MCF 10A (cell line): ENCODE measurements at regions not wholly inside any gene's neighbourhood (a gene's known extent, or its start where the extent isn't known, plus 50 kb on each side); places are given as distances from the start of the nearest gene placed in this dataset.
"Not testable (repeated sequence)": the region's sequence is repeated elsewhere in the genome, so short reads cannot be mapped to it uniquely, and the experiment has no call there.

ENCODE experiments used
- BruUV-seq: library from RNA; stranded (reverse); fragments of 400-500 nt; replicated peaks from 2 replicates; lab custom pipeline; 2021; lab: Mats Ljungman, UMichigan
- CTCF ChIA-PET: fragments of 300-600 bp; sonication (Branson Sonifier 250); formaldehyde crosslinking; extraction: SDS; loops from one replicate; lab custom pipeline; 2021; ENCODE audit warnings: antibody characterized with exemption, inconsistent platforms; lab: Yijun Ruan, JAX
- POLR2A ChIA-PET: fragments of 300-600, 350-650 bp; sonication (Branson Sonifier 250); formaldehyde crosslinking; extraction: SDS; loops from one replicate; lab custom pipeline; 2020; ENCODE audit warnings: antibody characterized with exemption, inconsistent platforms; lab: Yijun Ruan, JAX
- DNase-seq: peaks from one replicate; pipeline ENCODE4 v3.0.0-alpha.2; 2018; ENCODE audit not compliant: unreplicated experiment
- H3K27ac Mint-ChIP-seq: one replicate; pipeline ENCODE4 v1.8.0; 2022; ENCODE audit warnings: mild to moderate bottlenecking, low read depth, mixed read lengths; ENCODE audit not compliant: unreplicated experiment
- H3K27me3 Mint-ChIP-seq: one replicate; pipeline ENCODE4 v1.8.0; 2022; ENCODE audit warnings: mixed read lengths; ENCODE audit not compliant: insufficient read depth, unreplicated experiment
- H3K36me3 Mint-ChIP-seq: one replicate; pipeline ENCODE4 v1.8.0; 2022; ENCODE audit warnings: mild to moderate bottlenecking, moderate library complexity, mixed read lengths; ENCODE audit not compliant: insufficient read depth, unreplicated experiment
- H3K4me1 Mint-ChIP-seq: one replicate; pipeline ENCODE4 v1.8.0; 2022; ENCODE audit warnings: mixed read lengths; ENCODE audit not compliant: insufficient read depth, unreplicated experiment
- H3K4me3 Mint-ChIP-seq: one replicate; pipeline ENCODE4 v1.8.0; 2022; ENCODE audit warnings: mild to moderate bottlenecking, moderate library complexity, mixed read lengths; ENCODE audit not compliant: unreplicated experiment
- H3K9me3 Mint-ChIP-seq: one replicate; pipeline ENCODE4 v1.8.0; 2022; ENCODE audit warnings: mixed read lengths; ENCODE audit not compliant: unreplicated experiment
- intact Hi-C: fragments of 100-400 bp; cut with micrococcal nuclease; formaldehyde crosslinking; loops from 2 replicates; pipeline ENCODE4 v1.14.1; 2022
- TF ChIP-seq, protein P1 (sequence below): fragments of 200-600 bp; IDR thresholded peaks from one replicate; pipeline ENCODE4 v1.8.0; 2022; ENCODE audit warnings: antibody characterized with exemption, mild to moderate bottlenecking; ENCODE audit not compliant: unreplicated experiment

DNA sequence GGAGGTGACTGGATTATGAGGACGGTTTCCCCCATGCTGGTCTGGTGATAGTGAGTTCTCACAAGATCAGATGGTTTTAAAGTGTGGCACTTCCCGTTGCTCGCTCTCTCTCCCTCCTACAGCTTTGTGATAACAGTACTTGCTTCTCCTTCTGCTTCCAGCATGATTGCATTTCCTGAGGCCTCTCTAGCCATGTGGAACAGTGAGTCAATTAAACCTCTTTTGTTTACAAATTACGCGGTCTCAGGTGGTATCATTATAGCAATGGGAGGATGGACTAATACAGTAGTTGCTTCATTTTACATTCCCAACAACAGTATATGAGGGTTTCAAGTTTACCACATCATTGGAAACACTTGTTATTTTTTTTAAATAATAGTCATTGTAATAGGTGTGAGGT, 937.3 kb upstream of the ARRDC3 start:
- BruUV-seq: no TSS peak
- Mint-ChIP-seq H3K4me3 (no peak overlapping the region), H3K27ac (peak overlapping the region; percentile 24), H3K4me1 (no peaks in the 10 kb centered on the region), H3K36me3 (no peaks in the 10 kb centered on the region), H3K27me3 (no peaks in the 10 kb centered on the region), H3K9me3 (peaks cover 12% of the 10 kb centered on the region)
- CTCF ChIA-PET: no interaction called here
- intact Hi-C loops: no loop called here
- POLR2A ChIA-PET: no interaction called here
- DNase-seq: no peak
- TF ChIP-seq, protein P1, sequence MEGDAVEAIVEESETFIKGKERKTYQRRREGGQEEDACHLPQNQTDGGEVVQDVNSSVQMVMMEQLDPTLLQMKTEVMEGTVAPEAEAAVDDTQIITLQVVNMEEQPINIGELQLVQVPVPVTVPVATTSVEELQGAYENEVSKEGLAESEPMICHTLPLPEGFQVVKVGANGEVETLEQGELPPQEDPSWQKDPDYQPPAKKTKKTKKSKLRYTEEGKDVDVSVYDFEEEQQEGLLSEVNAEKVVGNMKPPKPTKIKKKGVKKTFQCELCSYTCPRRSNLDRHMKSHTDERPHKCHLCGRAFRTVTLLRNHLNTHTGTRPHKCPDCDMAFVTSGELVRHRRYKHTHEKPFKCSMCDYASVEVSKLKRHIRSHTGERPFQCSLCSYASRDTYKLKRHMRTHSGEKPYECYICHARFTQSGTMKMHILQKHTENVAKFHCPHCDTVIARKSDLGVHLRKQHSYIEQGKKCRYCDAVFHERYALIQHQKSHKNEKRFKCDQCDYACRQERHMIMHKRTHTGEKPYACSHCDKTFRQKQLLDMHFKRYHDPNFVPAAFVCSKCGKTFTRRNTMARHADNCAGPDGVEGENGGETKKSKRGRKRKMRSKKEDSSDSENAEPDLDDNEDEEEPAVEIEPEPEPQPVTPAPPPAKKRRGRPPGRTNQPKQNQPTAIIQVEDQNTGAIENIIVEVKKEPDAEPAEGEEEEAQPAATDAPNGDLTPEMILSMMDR: no peak

DNA sequence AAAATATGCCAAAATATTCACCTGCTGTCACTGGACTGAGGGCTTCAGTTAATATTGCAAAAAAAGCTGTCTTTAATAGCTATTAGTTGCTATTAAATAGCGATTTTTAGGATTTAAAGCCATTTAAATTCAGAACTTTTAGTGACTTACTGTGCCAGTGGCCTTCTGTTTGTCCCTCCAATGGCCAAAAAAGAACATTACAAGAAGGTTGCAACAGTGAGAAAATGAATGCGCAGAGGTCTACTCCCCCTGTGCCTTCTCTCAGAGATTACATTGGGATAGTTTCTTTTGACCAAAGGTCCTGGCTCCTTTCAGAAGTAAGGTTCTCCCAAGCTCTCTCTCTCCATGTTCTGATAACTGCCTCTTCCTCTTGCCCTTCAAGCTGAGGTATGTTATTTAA, 930.3 kb upstream of the ARRDC3 start:
- no peak for DNase-seq
- no peak overlapping the region for H3K27ac Mint-ChIP-seq
- CTCF ChIA-PET: interaction anchor here (0.6 to 1.3 kb wide), 5 partner anchors 29 to 687 kb away, joined by 3 to 4 read pairs (median 3); no protein-coding TSS in a partner anchor
- no TSS peak for BruUV-seq
- intact Hi-C loops: loop anchor here (5.0 kb wide), 1 partner anchor 1269 kb away; the partner anchor contains the start of genes NR2F1 and NR2F1-AS1
- peaks cover 4% of the 10 kb centered on the region for H3K9me3 Mint-ChIP-seq
- H3K4me3 Mint-ChIP-seq: no peak overlapping the region
- POLR2A ChIA-PET: no interaction called here
- peaks cover 5% of the 10 kb centered on the region for H3K4me1 Mint-ChIP-seq
- H3K27me3 Mint-ChIP-seq: no peaks in the 10 kb centered on the region
- H3K36me3 Mint-ChIP-seq: no peaks in the 10 kb centered on the region
- TF ChIP-seq, protein P1: no peak

DNA sequence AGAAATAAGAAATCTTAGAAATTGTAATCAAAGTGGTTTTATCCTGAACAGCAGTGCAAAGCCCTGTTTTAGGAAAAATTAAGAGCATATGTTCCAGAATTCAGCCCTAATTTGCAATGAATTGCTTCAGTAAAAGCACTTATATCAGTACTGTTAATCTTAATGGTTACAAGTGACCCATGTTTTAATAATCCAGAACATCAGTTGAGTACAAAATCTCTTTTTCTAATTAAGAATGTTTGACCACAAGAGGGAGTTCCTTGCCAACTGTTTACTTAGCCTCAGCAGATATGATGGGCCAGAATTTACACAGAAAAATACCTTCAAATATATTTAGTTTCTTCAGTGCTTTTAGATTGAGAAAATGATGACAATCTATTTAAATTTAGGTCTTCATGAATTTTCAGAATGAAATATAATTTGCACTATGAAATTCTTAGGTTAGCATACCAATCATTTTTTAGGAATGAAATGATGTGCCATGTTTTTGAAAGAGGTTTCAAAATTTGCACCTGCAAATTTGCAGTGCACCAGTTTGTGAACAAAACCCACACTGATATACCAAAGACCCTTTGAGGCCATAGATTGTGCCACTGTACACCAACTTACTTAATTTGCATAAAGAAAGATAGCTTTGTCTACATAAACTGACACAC, 926.3 kb upstream of the ARRDC3 start:
- Mint-ChIP-seq H3K9me3 (no peaks in the 10 kb centered on the region), H3K27me3 (no peaks in the 10 kb centered on the region), H3K27ac (no peak overlapping the region), H3K36me3 (no peaks in the 10 kb centered on the region), H3K4me3 (no peak overlapping the region), H3K4me1 (peaks cover 5% of the 10 kb centered on the region)
- intact Hi-C loops: loop anchor here (1.0 to 10.0 kb wide), 6 partner anchors 243 to 1492 kb away; no protein-coding TSS in a partner anchor
- DNase-seq: peak; percentile 49
- BruUV-seq: no TSS peak
- TF ChIP-seq, protein P1: peak; percentile 53
- ChIA-PET CTCF (interaction anchor here (0.6 kb wide), 2 partner anchors 20 to 389 kb away, joined by 3 read pairs; no protein-coding TSS in a partner anchor), POLR2A (no interaction called here)

DNA sequence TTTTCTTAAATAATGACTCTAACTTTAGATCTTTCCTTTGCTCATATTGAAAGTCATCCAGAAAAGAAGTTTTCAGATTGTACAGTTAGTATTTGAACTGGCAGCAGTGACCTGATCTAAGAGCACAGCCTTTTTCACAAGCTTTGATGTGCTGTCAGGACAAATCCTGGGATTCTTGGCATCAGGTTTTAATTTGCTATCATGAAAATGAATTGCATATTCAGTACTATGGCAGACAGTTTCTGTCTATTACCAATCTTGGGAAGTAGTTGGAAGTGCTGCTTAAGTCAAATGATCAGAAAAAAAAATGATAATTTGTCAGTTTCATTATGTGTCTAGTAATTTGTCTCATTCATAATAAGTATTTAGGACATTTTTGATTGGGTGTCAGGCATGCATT, 925.6 kb upstream of the ARRDC3 start:
- POLR2A ChIA-PET: interaction anchor here (0.7 to 1.0 kb wide), 2 partner anchors 27 to 530 kb away, joined by 3 to 4 read pairs; no protein-coding TSS in a partner anchor
- no TSS peak for BruUV-seq
- no peak for DNase-seq
- TF ChIP-seq, protein P1: no peak
- Mint-ChIP-seq H3K4me3 (no peak overlapping the region), H3K27me3 (no peaks in the 10 kb centered on the region), H3K9me3 (no peaks in the 10 kb centered on the region), H3K36me3 (no peaks in the 10 kb centered on the region), H3K4me1 (peaks cover 5% of the 10 kb centered on the region), H3K27ac (no peak overlapping the region)
- intact Hi-C loops: loop anchor here (1.0 to 10.0 kb wide), 6 partner anchors 244 to 1493 kb away; no protein-coding TSS in a partner anchor
- CTCF ChIA-PET: interaction anchor here (0.5 to 1.6 kb wide), 12 partner anchors 26 to 1538 kb away, joined by 3 to 8 read pairs (median 3); no protein-coding TSS in a partner anchor

DNA sequence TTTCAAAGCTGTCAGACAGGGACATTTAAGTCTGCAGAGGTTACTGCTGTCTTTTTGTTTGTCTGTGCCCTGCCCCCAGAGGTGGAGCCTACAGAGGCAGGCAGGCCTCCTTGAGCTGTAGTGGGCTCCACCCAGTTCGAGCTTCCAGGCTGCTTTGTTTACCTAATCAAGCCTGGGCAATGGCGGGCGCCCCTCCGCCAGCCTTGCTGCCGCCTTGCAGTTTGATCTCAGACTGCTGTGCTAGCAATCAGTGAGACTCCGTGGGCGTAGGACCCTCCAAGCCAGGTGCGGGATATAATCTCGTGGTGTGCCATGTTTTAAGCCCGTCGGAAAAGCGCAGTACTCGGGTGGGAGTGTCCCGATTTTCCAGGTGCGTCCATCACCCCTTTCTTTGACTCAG, 919.2 kb upstream of the ARRDC3 start:
- H3K27me3 Mint-ChIP-seq, H3K4me1 Mint-ChIP-seq, H3K36me3 Mint-ChIP-seq, H3K9me3 Mint-ChIP-seq, H3K4me3 Mint-ChIP-seq, POLR2A ChIA-PET, DNase-seq, CTCF ChIA-PET, BruUV-seq, H3K27ac Mint-ChIP-seq: not testable (repeated sequence)
- intact Hi-C loops: loop anchor here (10.0 kb wide), 2 partner anchors 378 to 658 kb away; no protein-coding TSS in a partner anchor
